DOHH2 (cell line): ENCODE measurements at regions not wholly inside any gene's neighbourhood (a gene's known extent, or its start where the extent isn't known, plus 50 kb on each side); places are given as distances from the start of the nearest gene placed in this dataset.
"Not testable (repeated sequence)": the region's sequence is repeated elsewhere in the genome, so short reads cannot be mapped to it uniquely, and the experiment has no call there.

Experiments used
- H3F3A ChIP-seq: fragments of 200-600 bp; sonication (generic), shearing (Covaris generic); 2 replicates; pipeline ENCODE4 v1.6.0; 2016; ENCODE audit warnings: antibody characterized with exemption, mild to moderate bottlenecking; ENCODE audit not compliant: control insufficient read depth, insufficient read depth
- H3K27ac ChIP-seq: fragments of 200-600 bp; sonication (generic); 2 replicates; pipeline ENCODE4 v1.5.1; 2014; ENCODE audit warnings: low read depth, mild to moderate bottlenecking, low read length, moderate library complexity
- H3K27me3 ChIP-seq: fragments of 200-600 bp; sonication (generic); 2 replicates; pipeline ENCODE4 v1.6.1; 2014; ENCODE audit warnings: mild to moderate bottlenecking, low read length, mixed read lengths; ENCODE audit not compliant: control insufficient read depth
- H3K36me3 ChIP-seq: fragments of 200-600 bp; sonication (generic); 2 replicates; pipeline ENCODE4 v1.6.1; 2014; ENCODE audit warnings: mild to moderate bottlenecking, low read length, moderate library complexity, mixed read lengths; ENCODE audit not compliant: control insufficient read depth
- H3K4me1 ChIP-seq: fragments of 200-600 bp; sonication (generic); 2 replicates; pipeline ENCODE4 v1.6.1; 2014; ENCODE audit warnings: mild to moderate bottlenecking, low read length, mixed read lengths; ENCODE audit not compliant: control insufficient read depth
- H3K4me2 ChIP-seq: fragments of 200-600 bp; sonication (generic); 2 replicates; pipeline ENCODE4 v1.6.0; 2014; ENCODE audit warnings: mild to moderate bottlenecking, low read length, moderate library complexity
- H3K4me3 ChIP-seq: fragments of 200-600 bp; sonication (generic); 2 replicates; pipeline ENCODE4 v1.5.1; 2014; ENCODE audit warnings: mild to moderate bottlenecking, low read length, mixed read lengths
- H3K79me2 ChIP-seq: fragments of 200-600 bp; sonication (generic); 2 replicates; pipeline ENCODE4 v1.6.1; 2014; ENCODE audit warnings: mild to moderate bottlenecking, low read length, mixed read lengths; ENCODE audit not compliant: control insufficient read depth
- H3K9me2 ChIP-seq: fragments of 200-600 bp; sonication (generic); replicated peaks from 2 replicates; pipeline ENCODE4 v1.6.1; 2014; ENCODE audit warnings: mild to moderate bottlenecking, low read length, mixed read lengths; ENCODE audit not compliant: control insufficient read depth
- H3K9me3 ChIP-seq: fragments of 200-600 bp; sonication (generic); 2 replicates; pipeline ENCODE4 v1.6.1; 2014; ENCODE audit warnings: antibody characterized with exemption, low read length, mixed read lengths; ENCODE audit not compliant: control insufficient read depth, insufficient read depth
- H4K20me1 ChIP-seq: fragments of 200-600 bp; sonication (generic); 2 replicates; pipeline ENCODE4 v1.6.0; 2014; ENCODE audit warnings: low read depth, mild to moderate bottlenecking, antibody characterized with exemption, low read length, moderate library complexity; ENCODE audit not compliant: control insufficient read depth, insufficient read depth
- CTCF ChIP-seq: fragments of 200-600 bp; sonication (generic); IDR thresholded peaks from one replicate; pipeline ENCODE4 v1.5.1; 2014; ENCODE audit warnings: antibody characterized with exemption, mild to moderate bottlenecking, low read depth, low read length; ENCODE audit not compliant: poor library complexity, severe bottlenecking
- EZH2phosphoT487 ChIP-seq: fragments of 200-600 bp; sonication (generic); IDR thresholded peaks from 2 replicates; pipeline ENCODE4 v1.6.1; 2017; ENCODE audit warnings: borderline replicate concordance, mild to moderate bottlenecking, antibody characterized with exemption, low read length, moderate library complexity, mixed read lengths

GRCh38 chr3:96622878-96623277, 191.5 kb upstream of the EPHA6 start:
- no peaks in the 10 kb centered on the region for H4K20me1 ChIP-seq
- H3F3A ChIP-seq = no peaks in the 10 kb centered on the region
- H3K9me2 ChIP-seq = no peaks in the 10 kb centered on the region
- peaks cover 4% of the 10 kb centered on the region; the same call in 1 of the 2 replicates for H3K9me3 ChIP-seq
- H3K4me3 ChIP-seq = no peak overlapping the region
- H3K79me2 ChIP-seq = no peaks in the 10 kb centered on the region
- H3K36me3 ChIP-seq = no peaks in the 10 kb centered on the region
- no peak for TF ChIP-seq EZH2phosphoT487
- no peak for TF ChIP-seq CTCF
- no peak overlapping the region for H3K27ac ChIP-seq
- no peaks in the 10 kb centered on the region for H3K27me3 ChIP-seq
- H3K4me1 ChIP-seq = no peaks in the 10 kb centered on the region
- H3K4me2 ChIP-seq = no peak overlapping the region

- H3K27me3 ChIP-seq = no peaks in the 10 kb centered on the region
- H3K4me3 ChIP-seq = no peak overlapping the region
- no peaks in the 10 kb centered on the region for H3K9me3 ChIP-seq
- no peaks in the 10 kb centered on the region for H3F3A ChIP-seq
- H3K36me3 ChIP-seq = no peaks in the 10 kb centered on the region
- TF ChIP-seq EZH2phosphoT487 (no peak), CTCF (no peak)
- H3K27ac ChIP-seq = no peak overlapping the region
- no peaks in the 10 kb centered on the region for H3K9me2 ChIP-seq
- H3K4me1 ChIP-seq = no peaks in the 10 kb centered on the region
- H3K4me2 ChIP-seq = no peak overlapping the region
- no peaks in the 10 kb centered on the region for H4K20me1 ChIP-seq
- no peaks in the 10 kb centered on the region for H3K79me2 ChIP-seq
Measured at GRCh38 chr3:96631050-96631449, 183.3 kb upstream of the EPHA6 start.

DNA sequence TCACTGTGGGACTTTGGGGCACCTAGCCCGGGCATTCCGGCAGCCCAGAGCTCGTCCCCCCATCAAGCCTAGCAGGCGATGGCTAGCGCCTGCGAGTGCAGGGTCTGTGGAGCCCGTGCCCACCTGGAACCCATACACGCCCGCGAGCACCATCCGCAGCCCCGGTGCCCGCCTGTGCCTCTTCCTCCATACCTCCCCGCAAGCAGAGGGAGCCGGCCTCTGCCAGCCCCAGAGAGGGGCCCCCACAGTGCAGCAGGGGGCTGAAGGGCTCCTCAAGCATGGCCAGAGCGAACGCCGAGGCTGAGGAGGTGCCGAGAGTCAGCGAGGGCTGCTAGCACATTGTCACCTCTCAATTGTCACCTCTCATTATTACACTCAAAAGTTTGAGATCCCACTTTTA, 167.8 kb upstream of the EPHA6 start:
- H3K36me3 ChIP-seq = no peaks in the 10 kb centered on the region
- H3K4me1 ChIP-seq = no peaks in the 10 kb centered on the region
- no peak for TF ChIP-seq CTCF
- TF ChIP-seq EZH2phosphoT487 = no peak
- H3K27ac ChIP-seq = no peak overlapping the region
- no peaks in the 10 kb centered on the region for H3K9me3 ChIP-seq
- no peak overlapping the region for H3K4me2 ChIP-seq
- no peaks in the 10 kb centered on the region for H3F3A ChIP-seq
- no peaks in the 10 kb centered on the region for H3K27me3 ChIP-seq
- H3K79me2 ChIP-seq = no peaks in the 10 kb centered on the region
- H4K20me1 ChIP-seq = no peaks in the 10 kb centered on the region
- H3K4me3 ChIP-seq = no peak overlapping the region
- H3K9me2 ChIP-seq = no peaks in the 10 kb centered on the region

DNA sequence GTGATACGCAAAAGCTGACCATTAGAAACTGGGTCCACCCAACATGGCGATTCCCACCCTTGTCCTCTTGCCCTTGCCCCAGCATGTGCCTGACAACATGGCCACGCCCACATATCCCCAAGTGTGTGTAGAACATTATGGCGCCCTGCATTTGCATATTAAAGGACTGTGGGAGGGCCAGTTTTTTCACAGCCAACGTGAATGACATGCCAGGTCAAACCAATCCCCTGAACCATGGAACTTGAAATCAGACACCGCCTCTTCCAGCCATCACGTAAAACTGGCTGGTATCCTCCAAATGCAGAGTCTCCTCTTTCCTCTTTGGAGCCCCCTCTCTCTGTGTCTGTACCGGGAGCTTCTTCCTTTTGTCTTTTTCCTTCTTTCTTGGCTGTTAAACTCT, 156.7 kb upstream of the EPHA6 start:
- Histone ChIP-seq H3K4me2 (no peak overlapping the region), H3K36me3 (no peaks in the 10 kb centered on the region), H3K4me3 (no peak overlapping the region), H3K9me3 (no peaks in the 10 kb centered on the region), H3K79me2 (no peaks in the 10 kb centered on the region), H3K27ac (no peak overlapping the region), H3F3A (no peaks in the 10 kb centered on the region), H3K9me2 (no peaks in the 10 kb centered on the region), H4K20me1 (no peaks in the 10 kb centered on the region), H3K27me3 (no peaks in the 10 kb centered on the region), H3K4me1 (no peaks in the 10 kb centered on the region)
- no peak for TF ChIP-seq EZH2phosphoT487
- TF ChIP-seq CTCF = no peak

DNA sequence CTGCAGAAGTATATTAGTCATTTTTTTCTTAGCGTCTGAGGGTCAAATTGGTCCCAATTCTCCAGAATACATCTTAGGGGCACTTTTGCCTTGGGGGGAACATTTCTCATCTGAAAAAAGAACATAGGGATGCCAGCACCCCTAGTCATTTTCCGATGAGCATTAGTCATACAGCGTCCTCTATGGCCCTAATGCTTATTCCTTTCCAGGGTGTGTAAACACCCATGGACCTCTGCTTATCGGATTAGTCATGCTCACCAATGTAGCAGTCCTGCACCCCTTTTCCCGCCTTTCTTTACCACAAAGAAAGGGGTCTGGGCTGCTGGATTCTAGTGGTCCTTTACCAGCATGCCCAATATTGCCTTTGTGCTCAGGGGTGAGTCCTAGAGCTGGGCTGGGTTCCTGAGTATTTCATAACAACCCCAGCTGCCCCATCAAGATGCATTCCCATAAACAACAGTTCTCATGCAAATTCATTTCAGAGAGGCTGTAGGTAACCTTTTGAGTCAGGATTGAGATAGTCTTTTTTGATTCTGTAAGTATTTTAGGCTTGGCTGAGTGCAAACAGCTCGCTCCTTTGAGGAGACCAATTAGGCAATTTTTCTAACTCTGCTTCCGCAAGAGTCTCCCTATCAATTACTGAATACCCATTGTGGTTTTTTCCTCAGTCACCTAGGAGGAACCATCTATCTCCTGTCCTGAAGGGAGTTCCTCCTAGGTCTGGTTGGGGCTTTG, 142.4 kb upstream of the EPHA6 start:
- not testable (repeated sequence) for H3K36me3 ChIP-seq, H3K4me1 ChIP-seq, H3K27me3 ChIP-seq, H3F3A ChIP-seq, H3K27ac ChIP-seq, H3K79me2 ChIP-seq, H3K9me2 ChIP-seq, H3K4me3 ChIP-seq, H3K9me3 ChIP-seq, H3K4me2 ChIP-seq, H4K20me1 ChIP-seq
